Nephron (organoid): ENCODE measurements at regions not wholly inside any gene's neighbourhood (a gene's known extent, or its start where the extent isn't known, plus 50 kb on each side); places are given as distances from the start of the nearest gene placed in this dataset.

ENCODE experiments used
- H3K27ac Mint-ChIP-seq, 3 experiments: 2 replicates each; pipeline ENCODE4 v1.8.0; 2020; ENCODE audit warnings: mixed read lengths in 3 of 3, mild to moderate bottlenecking in 2 of 3, moderate library complexity in 1 of 3
- H3K27me3 Mint-ChIP-seq: 2 replicates; pipeline ENCODE4 v1.8.0; 2021; ENCODE audit warnings: low read depth, mild to moderate bottlenecking, moderate library complexity, mixed read lengths
- H3K36me3 Mint-ChIP-seq: 2 replicates; pipeline ENCODE4 v1.8.0; 2020; ENCODE audit warnings: low read depth, mixed read lengths
- H3K4me1 Mint-ChIP-seq: 2 replicates; pipeline ENCODE4 v1.8.0; 2020; ENCODE audit warnings: mixed read lengths
- H3K4me3 Mint-ChIP-seq, 3 experiments: 2 replicates each; pipeline ENCODE4 v1.8.0; 2020; ENCODE audit warnings: mild to moderate bottlenecking in 3 of 3, mixed read lengths in 3 of 3, moderate library complexity in 2 of 3
- H3K9me3 Mint-ChIP-seq: 2 replicates; pipeline ENCODE4 v1.8.0; 2020; ENCODE audit warnings: mixed read lengths
- TF ChIP-seq, protein P1 (sequence below), 3 experiments: fragments of 200-600 bp; sonication (generic); IDR thresholded peaks; one replicate each; pipeline ENCODE4 v1.5.0; 2021; ENCODE audit warnings: antibody characterized with exemption in 3 of 3; ENCODE audit not compliant: unreplicated experiment in 3 of 3

- no peaks in the 10 kb centered on the region for H3K27me3 Mint-ChIP-seq
- H3K36me3 Mint-ChIP-seq, result no peaks in the 10 kb centered on the region
- no peak overlapping the region for H3K4me3 Mint-ChIP-seq
- TF ChIP-seq, protein P1, sequence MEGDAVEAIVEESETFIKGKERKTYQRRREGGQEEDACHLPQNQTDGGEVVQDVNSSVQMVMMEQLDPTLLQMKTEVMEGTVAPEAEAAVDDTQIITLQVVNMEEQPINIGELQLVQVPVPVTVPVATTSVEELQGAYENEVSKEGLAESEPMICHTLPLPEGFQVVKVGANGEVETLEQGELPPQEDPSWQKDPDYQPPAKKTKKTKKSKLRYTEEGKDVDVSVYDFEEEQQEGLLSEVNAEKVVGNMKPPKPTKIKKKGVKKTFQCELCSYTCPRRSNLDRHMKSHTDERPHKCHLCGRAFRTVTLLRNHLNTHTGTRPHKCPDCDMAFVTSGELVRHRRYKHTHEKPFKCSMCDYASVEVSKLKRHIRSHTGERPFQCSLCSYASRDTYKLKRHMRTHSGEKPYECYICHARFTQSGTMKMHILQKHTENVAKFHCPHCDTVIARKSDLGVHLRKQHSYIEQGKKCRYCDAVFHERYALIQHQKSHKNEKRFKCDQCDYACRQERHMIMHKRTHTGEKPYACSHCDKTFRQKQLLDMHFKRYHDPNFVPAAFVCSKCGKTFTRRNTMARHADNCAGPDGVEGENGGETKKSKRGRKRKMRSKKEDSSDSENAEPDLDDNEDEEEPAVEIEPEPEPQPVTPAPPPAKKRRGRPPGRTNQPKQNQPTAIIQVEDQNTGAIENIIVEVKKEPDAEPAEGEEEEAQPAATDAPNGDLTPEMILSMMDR (IDR thresholded peaks at IDR 0.05; ENCODE audit: unreplicated experiment in 3 of 3), result no peak
- H3K9me3 Mint-ChIP-seq, result no peaks in the 10 kb centered on the region
- H3K27ac Mint-ChIP-seq, result no peak overlapping the region
- H3K4me1 Mint-ChIP-seq, result no peaks in the 10 kb centered on the region
Observed at GRCh38 chr3:163983940-163984339, 1094.4 kb downstream of the SI start.

DNA sequence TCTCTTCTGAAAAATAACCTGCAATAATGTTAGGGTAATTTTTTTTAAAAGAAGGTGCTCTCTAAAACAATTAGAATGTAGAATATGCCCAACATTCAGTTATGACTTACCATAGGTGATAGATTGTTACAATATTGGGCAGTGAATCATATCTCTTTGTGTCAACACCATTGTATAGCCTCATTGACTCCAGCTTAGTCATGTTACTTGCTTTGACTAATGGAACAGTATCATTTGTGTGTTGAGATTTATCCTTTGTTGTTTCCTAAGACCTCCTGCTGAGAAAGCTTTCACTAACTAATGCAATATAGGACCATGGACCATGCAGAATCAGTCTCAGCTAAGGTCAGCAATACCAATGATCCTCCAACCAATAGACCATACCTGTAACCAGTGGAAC, 1106.4 kb downstream of the SI start:
- Mint-ChIP-seq H3K9me3 (no peaks in the 10 kb centered on the region), H3K4me1 (no peaks in the 10 kb centered on the region), H3K27me3 (no peaks in the 10 kb centered on the region), H3K4me3 (no peak overlapping the region), H3K27ac (no peak overlapping the region), H3K36me3 (no peaks in the 10 kb centered on the region)
- TF ChIP-seq, protein P1 (IDR thresholded peaks at IDR 0.05; ENCODE audit: unreplicated experiment in 3 of 3), result no peak

DNA sequence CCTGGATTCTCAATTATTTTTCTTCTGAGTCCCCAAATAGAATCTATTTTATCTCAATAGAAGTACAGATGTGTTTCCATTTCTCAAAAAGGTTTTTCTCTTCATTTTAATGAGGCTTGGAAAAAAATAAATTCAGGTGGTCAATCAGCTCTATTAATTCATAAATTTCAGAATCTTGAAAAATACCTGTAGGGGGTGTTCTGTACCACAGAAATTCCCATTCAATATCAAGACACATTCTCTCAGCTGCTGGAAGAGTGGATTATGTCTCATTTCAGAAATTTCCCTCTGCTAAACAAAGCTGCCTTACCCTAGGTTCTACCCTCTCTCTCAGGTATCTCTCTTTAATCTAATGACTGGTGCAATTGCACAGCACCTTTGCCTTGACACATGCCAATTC, 1121.2 kb downstream of the SI start:
- Mint-ChIP-seq H3K4me1 (no peaks in the 10 kb centered on the region), H3K27me3 (no peaks in the 10 kb centered on the region), H3K36me3 (no peaks in the 10 kb centered on the region)

DNA sequence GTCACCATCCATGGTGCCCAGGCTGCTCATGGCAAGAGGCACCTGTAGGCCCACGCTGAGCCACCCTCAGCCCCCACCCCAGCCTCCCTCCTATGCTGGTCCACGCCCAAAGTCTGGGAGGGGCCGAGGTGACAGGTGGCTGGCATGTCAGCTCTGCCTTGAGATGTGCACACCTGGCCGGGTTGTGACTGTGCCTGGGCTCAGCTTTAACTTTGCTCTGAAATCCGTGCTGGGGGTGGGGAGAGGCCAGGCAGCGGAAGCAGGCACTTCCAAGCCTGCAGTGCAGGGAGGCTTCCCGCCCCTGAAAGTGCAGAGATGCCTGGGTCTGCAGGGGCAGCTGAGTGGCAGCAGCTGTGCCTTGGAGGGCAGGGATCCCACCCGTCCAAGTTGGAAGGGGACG, 1124.8 kb downstream of the SI start:
- H3K4me1 Mint-ChIP-seq, result no peaks in the 10 kb centered on the region
- TF ChIP-seq, protein P1 (IDR thresholded peaks at IDR 0.05; ENCODE audit: unreplicated experiment in 3 of 3), result no peak

More for the DNA sequence above, 1121.2 kb downstream of the SI start:
- no peak overlapping the region for H3K27ac Mint-ChIP-seq
- H3K4me3 Mint-ChIP-seq, result no peak overlapping the region
- H3K9me3 Mint-ChIP-seq, result no peaks in the 10 kb centered on the region
- TF ChIP-seq, protein P1 (IDR thresholded peaks at IDR 0.05; ENCODE audit: unreplicated experiment in 3 of 3), result no peak

DNA sequence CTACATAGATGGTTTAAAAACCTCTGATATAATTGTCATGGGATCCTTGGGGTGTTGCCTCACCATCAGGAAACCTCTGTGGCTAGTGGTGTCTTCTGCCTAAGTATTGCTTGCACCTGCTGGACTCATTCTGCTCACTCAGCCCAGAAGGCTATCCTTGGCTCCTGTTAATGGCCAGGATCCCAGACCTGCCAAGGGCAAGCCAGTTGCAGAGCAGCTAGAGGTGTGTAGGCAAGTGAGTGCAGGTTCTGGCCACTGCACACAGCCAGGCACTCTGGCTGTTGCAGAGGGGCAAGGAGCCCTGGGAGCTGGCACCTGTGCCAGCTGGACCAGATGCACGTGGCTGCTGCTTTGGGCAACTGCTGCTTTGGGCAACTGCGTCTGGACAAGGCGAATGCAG, 1125.8 kb downstream of the SI start:
- TF ChIP-seq, protein P1 (IDR thresholded peaks at IDR 0.05; ENCODE audit: unreplicated experiment in 3 of 3), result no peak
- H3K9me3 Mint-ChIP-seq, result no peaks in the 10 kb centered on the region
- H3K4me3 Mint-ChIP-seq, result no peak overlapping the region
- H3K27ac Mint-ChIP-seq, result no peak overlapping the region
- H3K27me3 Mint-ChIP-seq, result no peaks in the 10 kb centered on the region
- H3K4me1 Mint-ChIP-seq, result no peaks in the 10 kb centered on the region
- no peaks in the 10 kb centered on the region for H3K36me3 Mint-ChIP-seq

More for the DNA sequence above, 1124.8 kb downstream of the SI start:
- Mint-ChIP-seq H3K4me3 (no peak overlapping the region), H3K27me3 (no peaks in the 10 kb centered on the region), H3K36me3 (no peaks in the 10 kb centered on the region), H3K9me3 (no peaks in the 10 kb centered on the region), H3K27ac (no peak overlapping the region)

- no peaks in the 10 kb centered on the region for H3K9me3 Mint-ChIP-seq
- H3K4me1 Mint-ChIP-seq, result no peaks in the 10 kb centered on the region
- no peak overlapping the region for H3K4me3 Mint-ChIP-seq
- TF ChIP-seq, protein P1 (IDR thresholded peaks at IDR 0.05; ENCODE audit: unreplicated experiment in 3 of 3), result peak; percentile 46 to 65 (median 50)
- no peaks in the 10 kb centered on the region for H3K27me3 Mint-ChIP-seq
- H3K27ac Mint-ChIP-seq, result no peak overlapping the region
- H3K36me3 Mint-ChIP-seq, result no peaks in the 10 kb centered on the region
Observed at GRCh38 chr3:163951397-163951987, 1126.8 kb downstream of the SI start.
